T-cell (primary cell): ENCODE measurements at regions not wholly inside any gene's neighbourhood (a gene's known extent, or its start where the extent isn't known, plus 50 kb on each side); places are given as distances from the start of the nearest gene placed in this dataset.
"Not testable (repeated sequence)": the region's sequence is repeated elsewhere in the genome, so short reads cannot be mapped to it uniquely, and the experiment has no call there.

Source experiments
- ATAC-seq, 4 experiments: fragments of 200-7000 bp in 3 of 4; fragments of 150-1000 bp in 1 of 4; cut with Tn5 transposase; replicated peaks in 1 of 4; 1 replicate in 3 of 4; 2 replicates in 1 of 4; pipeline ENCODE4 v1.10.0; 2021; ENCODE audit warnings: moderate library complexity in 3 of 4, mild to moderate bottlenecking in 2 of 4, moderate number of reproducible peaks in 1 of 4
- CTCF ChIA-PET, 2 donors: fragments of 300-600 bp; sonication (Branson Sonifier 250); formaldehyde crosslinking; loops; one replicate each; lab custom pipeline; 2022; ENCODE audit warnings: antibody characterized with exemption in 2 of 2; lab: Charles Lee
- POLR2A ChIA-PET, 2 donors: fragments of 300-600 bp; sonication (Branson Sonifier 250); formaldehyde crosslinking; loops; one replicate each; lab custom pipeline; 2022; ENCODE audit warnings: antibody characterized with exemption in 2 of 2; lab: Charles Lee
- DNase-seq, 35 experiments: peaks; one replicate each; pipeline versions ENCODE4 v3.0.0 to v3.0.0-alpha.2; 2013 to 2023
- H3K27ac ChIP-seq: one replicate; pipeline ENCODE4 v1.5.1; 2013; ENCODE audit warnings: low read length
- H3K27me3 ChIP-seq, 2 experiments: replicated peaks in 1 of 2; 1 replicate in 1 of 2; 2 replicates in 1 of 2; pipeline versions ENCODE4 v1.6.1 to v1.7.0; 2013; ENCODE audit warnings: low read length in 1 of 2, mixed read lengths in 1 of 2; ENCODE audit not compliant: control insufficient read depth in 2 of 2, insufficient read depth in 2 of 2; ENCODE audit errors: extremely low read depth in 1 of 2
- H3K36me3 ChIP-seq, 2 donors: 1 replicate in 1 of 2; 2 replicates in 1 of 2; pipeline versions ENCODE4 v1.6.1 to v1.7.0; 2013; ENCODE audit warnings: low read length in 1 of 2; ENCODE audit not compliant: control insufficient read depth in 2 of 2, insufficient read depth in 1 of 2; ENCODE audit errors: extremely low read depth in 1 of 2
- H3K4me1 ChIP-seq, 2 experiments: 1 replicate in 1 of 2; 2 replicates in 1 of 2; pipeline versions ENCODE4 v1.6.1 to v1.7.0; 2013; ENCODE audit warnings: low read length in 2 of 2, mixed read lengths in 1 of 2; ENCODE audit not compliant: insufficient read depth in 2 of 2, control insufficient read depth in 1 of 2; ENCODE audit errors: extremely low read depth in 1 of 2
- H3K4me3 ChIP-seq, 2 donors: 1 replicate in 1 of 2; 2 replicates in 1 of 2; pipeline versions ENCODE4 v1.5.1 to v1.7.0; 2013; ENCODE audit warnings: mild to moderate bottlenecking in 2 of 2, low read length in 1 of 2, moderate library complexity in 1 of 2; ENCODE audit not compliant: control insufficient read depth in 1 of 2; ENCODE audit errors: extremely low read depth in 1 of 2
- H3K9me3 ChIP-seq: 2 replicates; pipeline ENCODE4 v1.7.0; 2013
- H3K27ac Mint-ChIP-seq, 2 donors: one replicate each; pipeline ENCODE4 v1.8.0; 2020 to 2021; ENCODE audit warnings: mild to moderate bottlenecking in 2 of 2, mixed read lengths in 2 of 2
- H3K27me3 Mint-ChIP-seq, 2 donors: one replicate each; pipeline ENCODE4 v1.8.0; 2021 to 2022; ENCODE audit warnings: mixed read lengths in 2 of 2
- H3K36me3 Mint-ChIP-seq: one replicate; pipeline ENCODE4 v1.8.0; 2021; ENCODE audit warnings: mixed read lengths
- H3K4me1 Mint-ChIP-seq, 3 donors: one replicate each; pipeline ENCODE4 v1.8.0; 2020 to 2022; ENCODE audit warnings: mixed read lengths in 3 of 3, mild to moderate bottlenecking in 1 of 3
- H3K4me3 Mint-ChIP-seq, 3 donors: one replicate each; pipeline ENCODE4 v1.8.0; 2020 to 2022; ENCODE audit warnings: mild to moderate bottlenecking in 3 of 3, mixed read lengths in 3 of 3, moderate library complexity in 3 of 3
- H3K9me3 Mint-ChIP-seq, 3 donors: one replicate each; pipeline ENCODE4 v1.8.0; 2020 to 2022; ENCODE audit warnings: mixed read lengths in 3 of 3
- WGBS: methylation state at CpG from one replicate; pipeline ENCODE4 v1.1.5; 2013; ENCODE audit warnings: missing lambda C conversion rate; ENCODE audit not compliant: insufficient coverage; 5-methylcytosine and 5-hydroxymethylcytosine counted together

DNA sequence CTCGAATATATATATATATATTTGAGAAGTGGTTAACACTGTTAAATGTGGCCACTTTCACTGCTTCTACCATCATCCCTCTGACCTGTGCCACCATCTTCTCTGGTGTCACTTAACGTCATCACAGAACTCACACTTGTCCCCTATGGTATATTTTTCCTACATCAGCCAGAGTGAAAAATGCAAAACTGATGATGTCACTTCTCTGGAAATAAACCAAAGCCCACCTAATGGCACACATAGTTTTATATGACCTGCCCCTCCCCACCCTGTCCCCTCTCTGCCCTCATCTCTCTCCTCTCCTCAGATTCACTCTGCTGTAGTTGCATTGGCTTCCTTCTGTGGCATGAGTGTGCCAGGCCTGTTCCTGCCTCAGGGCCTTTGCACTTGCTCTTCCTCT lies 63.9 kb upstream of the IFNGR1 start:
- WGBS, result 80% methylated on average over 1 of the region's 2 CpGs
- no peaks in the 10 kb centered on the region for H3K9me3 Mint-ChIP-seq
- no peak overlapping the region for H3K4me3 Mint-ChIP-seq
- ChIA-PET POLR2A (no interaction called here), CTCF (no interaction called here)
- H3K4me3 ChIP-seq, result no peak overlapping the region
- H3K36me3 ChIP-seq, result no peaks in the 10 kb centered on the region
- no peak for DNase-seq
- no peak overlapping the region for H3K27ac ChIP-seq
- no peaks in the 10 kb centered on the region for H3K4me1 ChIP-seq
- ATAC-seq, result no peak
- no peaks in the 10 kb centered on the region for H3K9me3 ChIP-seq
- no peak overlapping the region for H3K27ac Mint-ChIP-seq
- H3K4me1 Mint-ChIP-seq, result peaks cover 0 to 11% (median 7%) of the 10 kb centered on the region in 3 donors
- peaks cover 0 to 6% of the 10 kb centered on the region in 2 experiments for H3K27me3 ChIP-seq
- H3K27me3 Mint-ChIP-seq, result peaks cover 26 to 31% of the 10 kb centered on the region in 2 donors
- no peaks in the 10 kb centered on the region for H3K36me3 Mint-ChIP-seq

DNA sequence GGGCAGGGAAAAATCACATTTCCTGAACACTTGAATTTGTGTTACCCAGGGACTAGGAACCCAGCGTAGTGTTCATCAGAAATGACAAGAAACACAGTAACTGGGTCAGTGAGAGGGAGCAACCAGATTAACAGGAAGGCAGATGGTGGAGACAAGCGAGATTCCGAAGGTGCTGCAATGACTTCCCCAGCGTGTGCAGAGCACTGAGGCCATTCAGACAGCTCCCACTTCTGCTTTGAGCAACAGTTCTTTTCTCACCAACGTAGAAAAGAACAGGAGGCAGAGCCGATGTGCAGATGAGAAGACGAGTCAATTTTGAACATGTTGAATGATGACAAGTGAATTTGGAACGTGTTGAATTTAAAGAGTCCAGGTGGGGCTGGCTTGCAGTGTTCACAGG lies 63.1 kb upstream of the IFNGR1 start:
- POLR2A ChIA-PET, result no interaction called here
- H3K27ac Mint-ChIP-seq, result peak overlapping the region in 1 of 2 donors; percentile 4
- H3K27ac ChIP-seq, result no peak overlapping the region
- DNase-seq, result peak in 1 of 35 experiments; percentile 14
- H3K9me3 ChIP-seq, result no peaks in the 10 kb centered on the region
- peaks cover 26 to 31% of the 10 kb centered on the region in 2 donors for H3K27me3 Mint-ChIP-seq
- H3K4me3 Mint-ChIP-seq, result no peak overlapping the region
- H3K36me3 ChIP-seq, result no peaks in the 10 kb centered on the region
- no peak for ATAC-seq
- WGBS, result 55% methylated on average over 7 of the region's 8 CpGs
- H3K4me1 Mint-ChIP-seq, result peaks cover 0 to 11% (median 7%) of the 10 kb centered on the region in 3 donors
- no peaks in the 10 kb centered on the region for H3K4me1 ChIP-seq
- peaks cover 0 to 6% of the 10 kb centered on the region in 2 experiments for H3K27me3 ChIP-seq
- H3K9me3 Mint-ChIP-seq, result no peaks in the 10 kb centered on the region
- H3K4me3 ChIP-seq, result no peak overlapping the region
- no peaks in the 10 kb centered on the region for H3K36me3 Mint-ChIP-seq
- CTCF ChIA-PET, result no interaction called here

DNA sequence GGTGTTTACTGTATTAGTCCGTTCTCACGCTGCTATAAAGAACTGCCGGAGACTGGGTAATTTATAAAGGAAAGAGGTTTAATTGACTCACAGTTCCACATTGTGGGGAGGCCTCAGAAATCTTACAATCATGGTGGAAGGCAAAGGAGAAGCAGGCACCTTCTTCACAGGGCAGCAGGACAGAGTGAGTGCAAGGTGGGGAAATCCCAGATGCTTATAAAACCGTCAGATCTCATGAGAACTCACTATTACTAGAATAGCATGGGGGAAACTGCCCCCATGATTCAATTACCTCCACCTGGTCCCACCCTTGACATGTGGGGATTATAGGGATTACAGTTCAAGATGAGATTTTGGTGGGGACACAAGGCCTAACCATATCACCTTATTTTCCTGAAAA lies 60.1 kb upstream of the IFNGR1 start:
- CTCF ChIA-PET, result not testable (repeated sequence)

DNA sequence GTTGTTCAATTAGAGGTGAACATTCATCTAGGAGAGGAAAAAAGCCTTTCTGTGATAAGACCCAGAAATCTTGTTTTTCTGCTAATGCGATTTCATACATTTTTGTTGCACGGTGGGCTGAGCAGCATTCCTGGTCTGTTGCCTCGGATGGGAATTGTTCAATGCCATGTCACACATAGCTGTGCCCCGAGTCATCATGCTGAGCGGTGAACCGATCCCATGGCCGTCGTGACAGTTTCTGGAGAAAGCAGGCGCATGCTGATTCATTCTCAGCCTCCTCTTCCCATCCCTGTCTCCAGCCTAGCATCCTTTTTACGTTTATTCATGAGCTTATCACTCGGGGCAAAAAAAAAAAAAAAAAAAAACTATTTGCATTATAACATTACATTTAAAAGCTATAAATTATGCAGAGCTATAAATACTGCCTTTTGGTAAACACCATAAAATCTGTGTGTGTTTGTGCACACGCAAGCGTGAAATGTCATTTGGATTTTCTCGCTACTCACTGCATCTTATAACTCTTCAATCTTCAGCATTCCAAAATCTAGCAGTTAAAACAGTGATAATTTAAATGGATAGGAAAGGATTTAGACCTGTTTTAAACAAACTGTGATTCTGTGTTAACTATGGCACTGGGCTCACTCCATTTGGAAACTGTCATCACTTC lies 58.9 kb upstream of the IFNGR1 start:
- no peaks in the 10 kb centered on the region for H3K36me3 ChIP-seq
- H3K36me3 Mint-ChIP-seq, result no peaks in the 10 kb centered on the region
- ChIA-PET CTCF (interaction anchor here (0.6 to 1.5 kb wide), 5 partner anchors 8 to 520 kb away, joined by 3 to 5 read pairs (median 5); no protein-coding TSS in a partner anchor), POLR2A (interaction anchor here in 1 of 2 donors (0.6 kb wide), 2 partner anchors 9 to 190 kb away, joined by 3 to 5 read pairs; no protein-coding TSS in a partner anchor)
- H3K27ac Mint-ChIP-seq, result no peak overlapping the region
- H3K9me3 ChIP-seq, result no peaks in the 10 kb centered on the region
- DNase-seq, result no peak
- peaks cover 15 to 16% of the 10 kb centered on the region in 2 donors for H3K27me3 Mint-ChIP-seq
- no peaks in the 10 kb centered on the region for H3K9me3 Mint-ChIP-seq
- no peak overlapping the region for H3K4me3 Mint-ChIP-seq
- no peaks in the 10 kb centered on the region for H3K4me1 ChIP-seq
- H3K4me1 Mint-ChIP-seq, result peaks cover 0 to 7% (median 6%) of the 10 kb centered on the region in 3 donors
- H3K4me3 ChIP-seq, result no peak overlapping the region
- peaks cover 0 to 3% of the 10 kb centered on the region in 2 experiments for H3K27me3 ChIP-seq
- no peak overlapping the region for H3K27ac ChIP-seq
- 86% methylated on average over 9 of the region's 14 CpGs for WGBS
- no peak for ATAC-seq

More for the DNA sequence above, 60.1 kb upstream of the IFNGR1 start:
- DNase-seq, ATAC-seq, H3K4me3 Mint-ChIP-seq, H3K36me3 Mint-ChIP-seq, H3K9me3 Mint-ChIP-seq, H3K36me3 ChIP-seq, H3K9me3 ChIP-seq, H3K4me1 ChIP-seq, H3K27me3 ChIP-seq, H3K27ac Mint-ChIP-seq, H3K4me3 ChIP-seq, POLR2A ChIA-PET, H3K27ac ChIP-seq: not testable (repeated sequence)
- no CpG with 5 or more reads among the region's 4 CpGs for WGBS
- peaks cover 25% of the 10 kb centered on the region in 2 donors for H3K27me3 Mint-ChIP-seq
- peaks cover 0 to 11% (median 7%) of the 10 kb centered on the region in 3 donors for H3K4me1 Mint-ChIP-seq

DNA sequence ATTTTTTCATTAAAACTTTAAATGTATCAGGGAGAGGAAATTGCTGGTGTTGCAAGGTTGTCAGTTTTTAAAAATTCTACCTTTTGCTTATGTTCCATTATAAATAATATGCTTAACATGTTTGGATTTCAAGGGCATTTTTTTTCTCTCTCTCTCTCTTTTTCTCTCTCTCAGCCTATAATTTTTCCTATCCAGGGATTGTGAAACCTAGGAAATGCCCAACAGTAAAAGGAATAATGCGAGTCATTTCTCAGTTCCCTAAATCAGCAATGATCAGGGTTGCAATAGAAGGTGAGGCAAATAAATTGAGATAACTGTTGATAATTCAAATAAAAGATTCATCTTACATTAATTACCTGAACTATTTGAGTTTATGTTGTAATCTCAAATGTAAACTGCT lies 53.2 kb upstream of the IFNGR1 start:
- Histone ChIP-seq H3K27ac (no peak overlapping the region), H3K27me3 (no peaks in the 10 kb centered on the region), H3K4me3 (no peak overlapping the region), H3K36me3 (no peaks in the 10 kb centered on the region), H3K9me3 (no peaks in the 10 kb centered on the region), H3K4me1 (peaks cover 0 to 8% of the 10 kb centered on the region in 2 experiments)
- POLR2A ChIA-PET, result no interaction called here
- Mint-ChIP-seq H3K4me3 (no peak overlapping the region), H3K4me1 (peaks cover 0 to 14% (median 13%) of the 10 kb centered on the region in 3 donors), H3K9me3 (no peaks in the 10 kb centered on the region), H3K36me3 (no peaks in the 10 kb centered on the region), H3K27ac (peak overlapping the region in 1 of 2 donors; percentile 61), H3K27me3 (peaks cover 0 to 7% of the 10 kb centered on the region in 2 donors)
- DNase-seq (no peak), ATAC-seq (no peak)
- no CpG with 5 or more reads among the region's 1 CpG for WGBS
- CTCF ChIA-PET, result interaction anchor here in 1 of 2 donors (1.3 to 1.5 kb wide), 4 partner anchors 15 to 369 kb away, joined by 3 to 9 read pairs (median 4); no protein-coding TSS in a partner anchor

DNA sequence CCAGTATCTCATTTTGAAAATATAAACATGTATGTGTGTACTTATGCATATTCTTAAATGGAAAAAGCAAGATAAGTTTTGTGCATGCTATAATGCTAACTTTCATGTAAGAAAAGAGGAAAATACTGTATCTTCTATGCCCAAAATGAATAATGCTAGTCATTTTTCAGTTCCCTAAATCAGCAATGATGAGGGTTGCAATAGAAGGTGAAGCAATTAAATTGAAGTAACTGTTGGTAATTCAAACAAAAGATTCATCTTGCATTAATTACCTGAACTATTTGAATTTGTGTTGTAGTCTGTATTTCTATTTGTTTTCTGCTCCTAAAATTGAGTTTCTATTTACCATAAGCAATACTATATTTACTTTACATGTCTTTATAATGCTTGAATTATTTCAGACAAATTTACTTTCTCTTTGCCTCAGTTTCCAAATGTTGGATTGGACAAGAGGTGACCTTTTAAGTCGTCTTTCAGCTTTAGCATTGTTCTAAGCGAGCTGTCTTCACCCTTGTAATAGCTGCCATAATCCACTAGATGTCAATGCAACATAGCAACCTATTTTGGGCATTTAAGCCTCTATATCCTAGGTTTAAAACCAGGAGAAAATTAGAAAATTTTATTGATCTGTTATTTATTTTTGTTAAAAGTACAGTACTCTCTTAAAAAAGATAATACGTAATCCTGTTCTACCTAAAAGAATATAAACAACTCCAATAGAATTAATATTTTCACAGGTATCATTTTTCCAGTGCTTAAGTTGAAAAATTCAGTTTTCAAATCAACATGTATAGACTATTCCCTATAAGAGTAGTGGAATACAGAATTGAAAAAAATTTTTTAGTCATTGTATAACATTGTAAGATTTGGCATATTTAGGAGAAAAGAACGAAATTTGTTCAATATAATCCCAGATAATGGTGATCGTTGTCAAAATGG lies 52.3 kb upstream of the IFNGR1 start:
- Histone ChIP-seq H3K36me3 (no peaks in the 10 kb centered on the region), H3K4me3 (no peak overlapping the region), H3K27ac (no peak overlapping the region), H3K27me3 (no peaks in the 10 kb centered on the region), H3K4me1 (peaks cover 0 to 8% of the 10 kb centered on the region in 2 experiments), H3K9me3 (no peaks in the 10 kb centered on the region)
- POLR2A ChIA-PET, result no interaction called here
- Mint-ChIP-seq H3K36me3 (no peaks in the 10 kb centered on the region), H3K4me3 (no peak overlapping the region), H3K27ac (no peak overlapping the region), H3K27me3 (peaks cover 0 to 7% of the 10 kb centered on the region in 2 donors), H3K4me1 (peaks cover 0 to 14% (median 13%) of the 10 kb centered on the region in 3 donors), H3K9me3 (no peaks in the 10 kb centered on the region)
- ATAC-seq, result peak in 2 of 4 experiments; percentile 59 to 61
- DNase-seq, result peak in 1 of 35 experiments; percentile 64
- no CpG with 5 or more reads among the region's 5 CpGs for WGBS
- CTCF ChIA-PET, result interaction anchor here in 1 of 2 donors (0.5 to 1.5 kb wide), 11 partner anchors 16 to 370 kb away, joined by 3 to 9 read pairs (median 3); no protein-coding TSS in a partner anchor
